HG03175 (cell line): ENCODE measurements at regions not wholly inside any gene's neighbourhood (a gene's known extent, or its start where the extent isn't known, plus 50 kb on each side); places are given as distances from the start of the nearest gene placed in this dataset.

ENCODE experiments used
- ATAC-seq: cut with Tn5 transposase; IDR thresholded peaks from one replicate; pipeline ENCODE4 v1.9.1; 2021; ENCODE audit warnings: mild to moderate bottlenecking, moderate library complexity; ENCODE audit not compliant: unreplicated experiment

DNA sequence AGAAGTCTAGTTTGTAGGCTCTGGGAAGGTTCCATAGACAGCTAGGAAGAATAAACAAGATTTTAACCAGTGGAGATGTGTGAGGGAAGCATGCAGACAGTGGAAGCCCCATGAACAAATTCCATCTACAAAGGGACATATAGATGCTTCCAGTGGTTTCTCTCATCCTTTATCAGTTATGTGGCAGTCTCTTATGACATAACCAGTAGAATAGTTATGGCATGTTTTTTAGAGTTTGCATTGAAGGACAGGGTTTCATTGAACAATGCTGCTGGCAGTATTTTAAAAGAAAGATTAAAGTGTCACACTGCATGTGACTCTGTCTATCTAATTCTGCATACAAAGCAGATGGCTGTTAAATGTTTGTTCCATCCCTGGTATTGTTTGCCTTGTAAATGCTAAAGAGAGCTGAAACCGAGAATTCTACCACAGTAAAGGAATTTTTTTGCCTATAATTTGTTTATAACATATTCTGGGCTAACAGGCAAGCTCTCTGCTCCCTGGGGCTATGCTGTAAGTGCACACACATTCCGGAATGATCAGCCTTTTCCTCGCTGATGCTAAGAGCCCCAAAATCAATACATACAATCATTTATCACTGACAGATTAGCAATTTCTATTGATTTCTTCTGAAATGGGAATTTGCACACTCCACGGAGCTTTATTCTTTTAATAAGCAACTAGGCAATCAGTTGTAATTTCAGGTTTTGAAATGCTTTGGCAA, 76.8 kb upstream of the PELI1 start:
- no peak for ATAC-seq

- no peak for ATAC-seq
Measured at GRCh38 chr2:64221935-64222334, 77.7 kb upstream of the PELI1 start.

DNA sequence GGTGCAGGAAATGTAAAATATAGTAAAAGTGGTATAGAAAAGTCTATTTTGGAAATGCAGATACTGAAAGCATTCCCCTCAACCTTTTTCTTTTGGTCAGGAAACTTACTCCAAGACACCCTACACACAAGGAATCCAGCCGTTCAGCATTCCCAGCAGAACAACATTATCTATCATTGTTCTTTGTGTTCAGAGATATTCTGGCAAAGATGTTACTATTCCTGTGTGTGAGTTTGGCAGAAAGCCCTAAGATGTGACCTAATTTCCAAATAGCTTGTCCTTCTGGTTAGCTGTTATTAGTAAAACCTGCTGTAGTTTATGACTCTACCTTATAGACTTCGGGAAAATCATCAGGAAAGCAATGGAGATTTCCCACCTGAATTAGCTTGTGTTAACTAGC, 78.1 kb upstream of the PELI1 start:
- no peak for ATAC-seq

- ATAC-seq, result peak; percentile 66
Measured at GRCh38 chr2:64223055-64223454, 78.8 kb upstream of the PELI1 start.

- ATAC-seq, result no peak
Measured at GRCh38 chr2:64225491-64225890, 81.3 kb upstream of the PELI1 start.

DNA sequence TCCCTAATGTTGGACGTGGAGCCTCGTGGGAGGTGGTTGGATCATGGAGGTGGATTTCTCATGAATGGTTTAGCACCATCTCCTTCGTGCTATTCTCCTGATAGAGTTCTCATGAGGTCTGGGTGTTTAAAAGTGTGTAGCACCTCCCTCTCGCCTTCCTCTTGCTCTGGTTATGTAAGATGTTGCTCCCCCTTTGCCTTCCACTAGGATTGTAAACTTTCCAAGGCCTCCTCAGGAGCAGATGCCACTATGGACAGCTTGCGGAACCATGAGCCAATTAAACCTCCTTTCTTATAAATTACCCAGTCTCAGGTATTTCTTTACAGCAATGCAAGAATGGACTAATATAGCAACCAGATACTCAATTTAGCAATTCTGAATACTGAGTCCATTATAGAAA, 82.4 kb upstream of the PELI1 start:
- ATAC-seq, result no peak

DNA sequence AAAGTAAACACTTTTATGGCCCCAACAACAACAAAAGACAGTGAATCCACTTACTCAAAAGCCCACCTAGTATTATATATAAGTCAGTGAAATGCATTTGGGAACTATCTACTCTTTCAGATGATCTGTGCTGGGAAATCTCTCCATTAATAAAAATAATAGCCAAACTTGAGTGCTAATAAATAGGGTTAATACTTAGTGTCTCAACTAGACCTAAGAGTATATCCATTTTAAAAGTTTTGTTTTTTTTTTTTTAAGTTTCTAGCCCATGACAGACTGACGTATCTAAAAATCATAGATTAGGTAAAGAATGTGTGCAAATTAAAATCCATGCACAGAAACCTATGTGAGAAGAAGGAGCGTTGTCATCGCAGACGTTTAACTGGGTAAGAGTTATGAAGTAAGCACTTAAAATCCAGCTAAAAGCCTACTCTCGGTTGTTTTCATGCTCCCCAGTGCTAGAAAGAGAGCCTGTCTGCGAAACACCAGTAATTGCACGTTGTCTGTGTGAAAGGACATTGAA, 83.4 kb upstream of the PELI1 start:
- ATAC-seq, result no peak

- ATAC-seq, result peak; percentile 94
Measured at GRCh38 chr2:64228126-64228678, 84.0 kb upstream of the PELI1 start.

DNA sequence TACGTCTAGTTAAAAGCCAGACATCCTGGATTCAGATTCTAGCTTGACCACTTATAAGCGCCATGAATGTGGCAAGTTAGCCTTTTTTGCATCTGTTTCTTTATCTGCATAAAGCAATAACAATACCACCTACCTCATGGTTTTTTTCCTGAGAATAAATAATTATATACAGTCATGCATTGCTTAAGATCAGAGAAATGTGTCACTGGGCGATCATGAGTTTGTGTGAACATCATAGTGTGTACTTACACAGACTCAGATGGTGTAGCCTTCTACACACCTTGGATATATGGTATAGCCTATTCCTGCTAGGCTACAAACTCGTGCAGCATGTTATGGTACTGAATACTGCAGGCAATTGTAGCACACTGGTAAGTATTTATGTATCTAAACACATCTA, 84.7 kb upstream of the PELI1 start:
- no peak for ATAC-seq

- no peak for ATAC-seq
Measured at GRCh38 chr2:64230540-64230939, 86.3 kb upstream of the PELI1 start.

DNA sequence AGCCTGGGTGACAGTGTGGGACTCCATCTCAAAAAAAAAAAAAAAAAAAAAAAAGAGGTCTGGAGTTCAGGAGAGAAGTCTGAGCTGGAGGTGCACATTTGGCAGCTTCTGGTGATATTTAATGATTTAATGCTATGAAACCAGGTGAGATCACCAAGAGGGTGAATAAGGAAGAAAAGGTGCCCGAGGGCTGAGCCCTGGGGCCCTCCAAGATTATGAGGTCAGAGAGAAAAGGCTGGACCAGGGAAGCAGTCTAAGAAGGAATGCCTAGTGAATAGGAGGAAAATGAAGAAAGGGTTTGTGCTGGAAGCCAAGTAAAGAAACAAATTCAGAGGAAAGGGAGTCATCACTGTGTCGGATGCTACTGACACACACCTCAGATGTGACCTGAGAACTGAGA, 88.0 kb upstream of the PELI1 start:
- ATAC-seq, result no peak

GRCh38 chr2:64233376-64233922, 89.2 kb upstream of the PELI1 start:
- ATAC-seq, result no peak

- ATAC-seq, result no peak
Measured at GRCh38 chr2:64234150-64234549, 89.9 kb upstream of the PELI1 start.

DNA sequence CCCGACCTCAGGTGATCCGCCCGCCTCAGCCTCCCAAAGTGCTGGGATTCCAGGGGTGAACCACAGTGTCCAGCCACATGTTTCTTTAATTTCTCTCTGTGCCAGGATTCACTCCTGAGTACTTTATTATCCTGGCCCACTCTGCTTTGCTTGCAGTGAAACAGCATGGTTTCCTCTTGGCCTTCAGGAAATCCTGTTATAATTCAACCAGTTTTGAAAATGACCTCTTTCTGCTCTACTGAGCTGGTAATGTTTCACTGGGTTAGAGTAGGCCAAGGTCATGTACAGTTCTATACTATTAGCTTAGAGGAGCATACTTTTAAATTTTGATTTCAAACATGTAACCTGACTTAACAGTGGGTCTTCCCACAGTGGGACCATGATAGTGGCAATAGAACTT, 90.6 kb upstream of the PELI1 start:
- ATAC-seq, result peak; percentile 81

DNA sequence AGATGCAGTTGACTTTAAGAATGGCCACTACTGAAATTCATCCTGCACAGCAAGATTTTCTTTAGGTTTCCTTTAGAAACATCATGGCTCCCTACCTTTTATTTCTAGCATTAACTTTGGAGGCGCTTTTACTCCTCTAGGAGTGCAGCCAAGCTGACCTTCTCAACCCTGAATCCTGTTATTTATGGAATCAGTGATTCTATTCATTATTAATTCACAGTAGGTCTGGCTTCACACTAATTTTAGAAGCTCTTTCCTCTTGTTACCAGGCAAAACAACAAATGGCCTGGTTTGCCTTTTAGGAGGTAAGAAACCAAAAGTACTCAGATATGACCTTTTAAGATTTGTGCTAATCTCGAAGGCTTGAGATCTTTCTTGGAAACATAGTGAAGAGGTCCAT, 93.0 kb upstream of the PELI1 start:
- ATAC-seq, result no peak

DNA sequence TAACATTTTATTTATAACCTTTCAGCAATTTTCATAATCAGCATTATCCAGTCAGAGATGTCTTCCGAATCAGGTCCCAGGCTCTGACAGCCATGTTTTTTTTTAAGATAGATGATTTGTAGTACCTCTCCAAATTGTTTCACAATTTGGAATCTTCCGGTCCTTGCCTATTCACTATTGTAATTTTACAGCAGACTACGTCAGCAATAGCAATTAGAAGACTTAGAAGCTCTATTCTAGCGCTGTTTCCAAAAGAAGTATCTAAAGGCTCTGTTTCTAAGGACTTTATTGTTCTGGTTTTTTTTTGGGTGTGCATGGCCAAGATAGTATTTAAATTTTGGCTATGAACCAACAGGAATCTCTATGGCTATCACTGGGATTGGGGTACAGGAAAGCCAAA, 94.6 kb upstream of the PELI1 start:
- no peak for ATAC-seq

GRCh38 chr2:64243081-64244036, 99.1 kb upstream of the PELI1 start:
- ATAC-seq, result no peak

- no peak for ATAC-seq
Measured at GRCh38 chr2:64244037-64244416, 99.8 kb upstream of the PELI1 start.

DNA sequence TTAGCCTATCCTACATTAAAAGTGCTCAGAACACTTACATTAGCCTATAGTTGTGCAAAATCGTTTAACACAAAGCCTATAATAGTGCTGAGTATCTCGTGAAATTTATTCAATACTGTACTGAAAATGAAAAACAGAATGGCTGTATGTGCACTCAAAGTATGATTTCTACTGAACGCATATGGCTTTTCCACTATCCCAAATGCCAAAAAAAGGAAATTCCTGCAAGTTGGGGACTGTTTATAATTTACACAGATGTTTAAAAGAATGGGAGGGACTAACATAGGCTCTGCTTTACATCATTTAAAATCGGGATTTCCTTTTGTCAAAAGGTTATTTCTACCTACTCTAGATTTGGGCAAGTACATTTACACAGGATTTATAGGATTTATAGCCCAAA, 101.4 kb upstream of the PELI1 start:
- no peak for ATAC-seq

- no peak for ATAC-seq
Measured at GRCh38 chr2:64246962-64247361, 102.7 kb upstream of the PELI1 start.

DNA sequence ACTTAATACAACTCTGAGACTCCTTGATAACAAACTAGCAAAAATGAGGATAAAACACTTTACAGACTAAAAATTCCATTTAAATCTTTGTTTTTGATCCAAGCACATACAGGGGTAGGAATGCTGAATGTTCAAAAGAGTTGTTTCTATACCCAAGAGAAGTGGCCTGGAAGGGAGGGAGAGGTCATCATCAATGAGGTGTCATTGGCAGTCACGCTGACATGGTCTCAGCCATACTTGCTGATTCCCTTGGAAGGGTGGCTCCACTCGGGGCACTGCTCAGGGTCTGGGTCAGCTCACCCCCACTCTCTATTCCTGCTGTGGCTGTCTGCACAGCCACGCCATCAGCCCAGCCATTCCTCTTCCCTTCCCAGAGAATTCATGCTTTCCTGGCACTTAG, 105.2 kb upstream of the PELI1 start:
- ATAC-seq, result no peak
